ENCODE measurements at regions not wholly inside any gene's neighbourhood (a gene's known extent, or its start where the extent isn't known, plus 50 kb on each side); places are given as distances from the start of the nearest gene placed in this dataset.

GRCh38 chr10:10946081-10946480 lies 71.6 kb upstream of the CELF2 start:
- Histone ChIP-seq H3K27ac (ENCODE audit: low read length) (no peak overlapping the region), H3K27me3 (ENCODE audit: control insufficient read depth, insufficient read depth) (no peaks in the 10 kb centered on the region), H3K4me3 (ENCODE audit: low read length) (no peak overlapping the region), H3K9me3 (ENCODE audit: control insufficient read depth, low read length) (no peaks in the 10 kb centered on the region), H3K4me1 (ENCODE audit: control insufficient read depth, insufficient read depth, low read length) (no peaks in the 10 kb centered on the region)
- ATAC-seq (no peak), DNase-seq (no peak)
- intact Hi-C loops (cut with DNase I): no loop called here
- WGBS: 96% methylated on average over 1 of the region's 1 CpG

- Histone ChIP-seq H3K27ac (ENCODE audit: low read length) (no peak overlapping the region), H3K4me3 (ENCODE audit: low read length) (no peak overlapping the region), H3K4me1 (ENCODE audit: control insufficient read depth, insufficient read depth, low read length) (no peaks in the 10 kb centered on the region), H3K27me3 (ENCODE audit: control insufficient read depth, insufficient read depth) (no peaks in the 10 kb centered on the region), H3K9me3 (ENCODE audit: control insufficient read depth, low read length) (no peaks in the 10 kb centered on the region)
- ATAC-seq: no peak
- intact Hi-C loops (cut with DNase I): no loop called here
- WGBS: 76% methylated on average over 4 of the region's 4 CpGs
- no peak for DNase-seq
These were observed 70.9 kb upstream of the CELF2 start for GRCh38 chr10:10946801-10947200.

- no peak for ATAC-seq
- 98% methylated on average over 7 of the region's 7 CpGs for WGBS
- Histone ChIP-seq H3K27me3 (ENCODE audit: control insufficient read depth, insufficient read depth) (no peaks in the 10 kb centered on the region), H3K4me1 (ENCODE audit: control insufficient read depth, insufficient read depth, low read length) (no peaks in the 10 kb centered on the region), H3K4me3 (ENCODE audit: low read length) (no peak overlapping the region), H3K27ac (ENCODE audit: low read length) (no peak overlapping the region), H3K9me3 (ENCODE audit: control insufficient read depth, low read length) (no peaks in the 10 kb centered on the region)
- no peak for DNase-seq
- intact Hi-C loops (cut with DNase I): no loop called here
These were observed 66.0 kb upstream of the CELF2 start for GRCh38 chr10:10951675-10952074.

- H3K4me1 ChIP-seq (ENCODE audit: control insufficient read depth, insufficient read depth, low read length): no peaks in the 10 kb centered on the region
- H3K27ac ChIP-seq (ENCODE audit: low read length): no peak overlapping the region
- no peaks in the 10 kb centered on the region for H3K27me3 ChIP-seq (ENCODE audit: control insufficient read depth, insufficient read depth)
- no peak for DNase-seq
- intact Hi-C loops (cut with DNase I): no loop called here
- no peak for ATAC-seq
- H3K9me3 ChIP-seq (ENCODE audit: control insufficient read depth, low read length): no peaks in the 10 kb centered on the region
- 87% methylated on average over 3 of the region's 3 CpGs for WGBS
- H3K4me3 ChIP-seq (ENCODE audit: low read length): no peak overlapping the region
These were observed 64.9 kb upstream of the CELF2 start for GRCh38 chr10:10952800-10953199.

GRCh38 chr10:10956681-10957542 lies 60.8 kb upstream of the CELF2 start:
- WGBS: 97% methylated on average over 11 of the region's 11 CpGs
- intact Hi-C loops (cut with DNase I): no loop called here
- H3K4me3 ChIP-seq (ENCODE audit: low read length): no peak overlapping the region
- H3K9me3 ChIP-seq (ENCODE audit: control insufficient read depth, low read length): no peaks in the 10 kb centered on the region
- H3K4me1 ChIP-seq (ENCODE audit: control insufficient read depth, insufficient read depth, low read length): no peaks in the 10 kb centered on the region
- H3K27me3 ChIP-seq (ENCODE audit: control insufficient read depth, insufficient read depth): no peaks in the 10 kb centered on the region
- no peak for DNase-seq
- H3K27ac ChIP-seq (ENCODE audit: low read length): no peak overlapping the region
- no peak for ATAC-seq

- no peaks in the 10 kb centered on the region for H3K9me3 ChIP-seq (ENCODE audit: control insufficient read depth, low read length)
- no peak overlapping the region for H3K4me3 ChIP-seq (ENCODE audit: low read length)
- H3K4me1 ChIP-seq (ENCODE audit: control insufficient read depth, insufficient read depth, low read length): no peaks in the 10 kb centered on the region
- ATAC-seq: no peak
- no peaks in the 10 kb centered on the region for H3K27me3 ChIP-seq (ENCODE audit: control insufficient read depth, insufficient read depth)
- 68% methylated on average over 3 of the region's 3 CpGs for WGBS
- H3K27ac ChIP-seq (ENCODE audit: low read length): no peak overlapping the region
- intact Hi-C loops (cut with DNase I): no loop called here
- DNase-seq: no peak
These were observed 59.6 kb upstream of the CELF2 start for GRCh38 chr10:10958041-10958440.

GRCh38 chr10:10959666-10960065 lies 58.0 kb upstream of the CELF2 start:
- Histone ChIP-seq H3K4me1 (ENCODE audit: control insufficient read depth, insufficient read depth, low read length) (no peaks in the 10 kb centered on the region), H3K9me3 (ENCODE audit: control insufficient read depth, low read length) (no peaks in the 10 kb centered on the region), H3K27me3 (ENCODE audit: control insufficient read depth, insufficient read depth) (no peaks in the 10 kb centered on the region), H3K27ac (ENCODE audit: low read length) (no peak overlapping the region), H3K4me3 (ENCODE audit: low read length) (no peak overlapping the region)
- intact Hi-C loops (cut with DNase I): no loop called here
- no peak for DNase-seq
- ATAC-seq: no peak
- WGBS: 65% methylated on average over 3 of the region's 3 CpGs

- intact Hi-C loops (cut with DNase I): no loop called here
- 83% methylated on average over 6 of the region's 6 CpGs for WGBS
- Histone ChIP-seq H3K27me3 (ENCODE audit: control insufficient read depth, insufficient read depth) (no peaks in the 10 kb centered on the region), H3K9me3 (ENCODE audit: control insufficient read depth, low read length) (no peaks in the 10 kb centered on the region), H3K4me1 (ENCODE audit: control insufficient read depth, insufficient read depth, low read length) (no peaks in the 10 kb centered on the region), H3K4me3 (ENCODE audit: low read length) (no peak overlapping the region), H3K27ac (ENCODE audit: low read length) (no peak overlapping the region)
- no peak for ATAC-seq
- DNase-seq: no peak
These were observed 57.1 kb upstream of the CELF2 start for GRCh38 chr10:10960534-10960933.

- H3K9me3 ChIP-seq (ENCODE audit: control insufficient read depth, low read length): no peaks in the 10 kb centered on the region
- DNase-seq (no peak), ATAC-seq (no peak)
- H3K4me3 ChIP-seq (ENCODE audit: low read length): no peak overlapping the region
- H3K27ac ChIP-seq (ENCODE audit: low read length): no peak overlapping the region
- WGBS: 75% methylated on average over 1 of the region's 1 CpG
- no peaks in the 10 kb centered on the region for H3K4me1 ChIP-seq (ENCODE audit: control insufficient read depth, insufficient read depth, low read length)
- intact Hi-C loops (cut with DNase I): no loop called here
- no peaks in the 10 kb centered on the region for H3K27me3 ChIP-seq (ENCODE audit: control insufficient read depth, insufficient read depth)
These were observed 56.6 kb upstream of the CELF2 start for GRCh38 chr10:10961072-10961471.

- no peak for ATAC-seq
- H3K27me3 ChIP-seq (ENCODE audit: control insufficient read depth, insufficient read depth): no peaks in the 10 kb centered on the region
- no peak for DNase-seq
- H3K4me1 ChIP-seq (ENCODE audit: control insufficient read depth, insufficient read depth, low read length): no peaks in the 10 kb centered on the region
- intact Hi-C loops (cut with DNase I): no loop called here
- WGBS: 95% methylated on average over 10 of the region's 10 CpGs
- no peak overlapping the region for H3K4me3 ChIP-seq (ENCODE audit: low read length)
- no peak overlapping the region for H3K27ac ChIP-seq (ENCODE audit: low read length)
- no peaks in the 10 kb centered on the region for H3K9me3 ChIP-seq (ENCODE audit: control insufficient read depth, low read length)
These were observed 50.6 kb upstream of the CELF2 start for GRCh38 chr10:10967029-10967428.

GRCh38 chr10:10967581-10968256 lies 50.0 kb upstream of the CELF2 start:
- DNase-seq (peak in 1 of 3 donors; percentile 49), ATAC-seq (peak in 1 of 2 donors; percentile 52)
- Histone ChIP-seq H3K27ac (ENCODE audit: low read length) (no peak overlapping the region), H3K27me3 (ENCODE audit: control insufficient read depth, insufficient read depth) (no peaks in the 10 kb centered on the region), H3K9me3 (ENCODE audit: control insufficient read depth, low read length) (no peaks in the 10 kb centered on the region), H3K4me3 (ENCODE audit: low read length) (no peak overlapping the region), H3K4me1 (ENCODE audit: control insufficient read depth, insufficient read depth, low read length) (no peaks in the 10 kb centered on the region)
- intact Hi-C loops (cut with DNase I): no loop called here
- 51% methylated on average over 8 of the region's 8 CpGs for WGBS

All from right cardiac atrium (tissue), 5 donors.